ENCODE measurements at regions not wholly inside any gene's neighbourhood (a gene's known extent, or its start where the extent isn't known, plus 50 kb on each side); places are given as distances from the start of the nearest gene placed in this dataset.

DNA sequence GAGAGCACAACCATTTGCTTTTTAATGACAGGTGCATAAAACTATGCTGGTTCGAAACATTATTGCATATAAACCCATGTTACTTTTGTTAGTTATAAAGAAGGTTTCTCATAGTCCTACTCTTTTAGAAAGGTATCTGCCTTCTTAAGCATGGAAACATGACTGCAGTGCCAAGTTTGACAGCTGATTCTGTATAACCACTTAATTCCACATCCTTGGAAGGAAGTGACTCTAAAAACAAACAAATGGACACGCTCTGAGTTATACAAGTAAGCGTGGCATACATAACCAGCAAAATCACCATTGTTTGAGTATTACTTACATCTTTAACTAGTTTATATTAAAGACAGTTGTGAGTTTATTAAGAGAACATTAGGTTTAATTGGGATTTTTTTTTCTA is 125.0 kb upstream of the HDGFL1 start:
- H3K27ac ChIP-seq = no peak overlapping the region
- TF ChIP-seq, protein P1, sequence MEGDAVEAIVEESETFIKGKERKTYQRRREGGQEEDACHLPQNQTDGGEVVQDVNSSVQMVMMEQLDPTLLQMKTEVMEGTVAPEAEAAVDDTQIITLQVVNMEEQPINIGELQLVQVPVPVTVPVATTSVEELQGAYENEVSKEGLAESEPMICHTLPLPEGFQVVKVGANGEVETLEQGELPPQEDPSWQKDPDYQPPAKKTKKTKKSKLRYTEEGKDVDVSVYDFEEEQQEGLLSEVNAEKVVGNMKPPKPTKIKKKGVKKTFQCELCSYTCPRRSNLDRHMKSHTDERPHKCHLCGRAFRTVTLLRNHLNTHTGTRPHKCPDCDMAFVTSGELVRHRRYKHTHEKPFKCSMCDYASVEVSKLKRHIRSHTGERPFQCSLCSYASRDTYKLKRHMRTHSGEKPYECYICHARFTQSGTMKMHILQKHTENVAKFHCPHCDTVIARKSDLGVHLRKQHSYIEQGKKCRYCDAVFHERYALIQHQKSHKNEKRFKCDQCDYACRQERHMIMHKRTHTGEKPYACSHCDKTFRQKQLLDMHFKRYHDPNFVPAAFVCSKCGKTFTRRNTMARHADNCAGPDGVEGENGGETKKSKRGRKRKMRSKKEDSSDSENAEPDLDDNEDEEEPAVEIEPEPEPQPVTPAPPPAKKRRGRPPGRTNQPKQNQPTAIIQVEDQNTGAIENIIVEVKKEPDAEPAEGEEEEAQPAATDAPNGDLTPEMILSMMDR (IDR thresholded peaks at IDR 0.05) = no peak
- H3K4me1 ChIP-seq (ENCODE audit: control insufficient read depth in 1 of 2, insufficient read depth in 1 of 2, low read depth in 1 of 2, low read length in 1 of 2) = no peaks in the 10 kb centered on the region
- no peaks in the 10 kb centered on the region for H3K9me3 ChIP-seq
- no peaks in the 10 kb centered on the region for H3K36me3 ChIP-seq
- no peaks in the 10 kb centered on the region for H3K27me3 ChIP-seq
- no peak overlapping the region for H3K4me3 ChIP-seq (ENCODE audit: low read depth in 1 of 2, low read length in 1 of 2)

DNA sequence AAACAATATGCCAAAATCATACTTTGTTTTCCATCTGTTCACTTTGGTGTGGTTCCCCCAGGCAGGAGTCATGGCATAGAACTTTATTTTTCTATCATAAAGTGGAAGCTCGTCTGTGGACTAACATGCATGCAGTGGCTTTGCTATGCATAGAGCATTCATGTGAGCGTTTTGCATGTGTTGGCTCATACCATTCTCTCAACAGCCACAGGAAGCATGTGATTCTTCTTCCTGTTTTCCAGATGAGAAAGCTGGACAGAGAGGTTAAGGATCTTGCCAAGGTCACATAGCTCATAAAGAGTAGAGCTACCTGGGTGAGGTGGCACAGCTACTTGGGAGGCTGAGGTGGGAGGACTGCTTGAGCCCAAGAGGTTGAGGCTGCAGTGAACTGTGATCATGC is 123.4 kb upstream of the HDGFL1 start:
- H3K36me3 ChIP-seq = no peaks in the 10 kb centered on the region
- H3K27me3 ChIP-seq = no peaks in the 10 kb centered on the region
- no peak overlapping the region for H3K4me3 ChIP-seq (ENCODE audit: low read depth in 1 of 2, low read length in 1 of 2)
- TF ChIP-seq, protein P1 (IDR thresholded peaks at IDR 0.05) = no peak
- H3K4me1 ChIP-seq (ENCODE audit: control insufficient read depth in 1 of 2, insufficient read depth in 1 of 2, low read depth in 1 of 2, low read length in 1 of 2) = no peaks in the 10 kb centered on the region
- no peaks in the 10 kb centered on the region for H3K9me3 ChIP-seq
- H3K27ac ChIP-seq = no peak overlapping the region

DNA sequence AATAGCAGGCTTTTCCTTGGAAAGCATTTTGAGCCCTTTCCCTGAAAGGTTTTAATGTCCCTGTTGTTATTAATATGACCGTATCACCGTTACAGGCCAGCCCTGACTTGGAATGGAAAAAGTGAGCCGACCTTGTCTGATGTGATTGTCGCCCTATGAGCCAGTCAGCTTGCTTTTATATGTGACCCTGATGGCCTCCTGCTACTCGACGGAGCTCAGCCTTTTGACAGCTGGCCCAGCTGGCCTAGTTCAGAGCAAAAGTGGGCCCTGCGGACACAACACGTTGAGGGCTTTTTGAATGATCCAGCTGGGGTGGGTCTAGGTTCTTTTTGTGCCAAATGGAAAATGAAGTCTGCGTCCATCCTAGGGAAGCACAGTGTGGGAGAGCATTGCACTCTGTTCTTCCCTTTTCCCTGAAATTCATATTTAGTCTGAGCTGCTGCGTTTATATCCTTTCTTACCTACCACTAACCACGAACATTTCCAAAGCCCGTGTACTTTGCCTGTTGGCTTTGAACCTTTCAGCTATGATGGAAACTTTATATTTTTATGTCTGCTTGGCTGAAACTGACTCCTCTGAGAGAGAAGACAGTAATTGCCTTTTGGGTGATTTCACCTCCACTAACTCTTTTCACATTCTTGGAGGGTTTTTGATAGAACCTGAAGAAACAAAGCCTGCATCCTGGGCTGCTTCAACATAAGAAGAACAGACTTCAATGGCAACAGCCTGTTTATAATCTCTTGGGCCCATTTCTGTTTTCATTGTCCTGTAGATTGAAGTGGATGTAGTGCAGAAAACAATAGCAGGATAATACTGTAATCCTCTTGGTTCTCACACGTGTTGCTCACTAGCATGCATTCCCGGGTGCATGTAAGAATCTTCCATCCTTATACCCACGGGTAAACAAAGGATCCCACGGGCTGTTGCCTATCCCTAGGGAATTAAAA is 121.8 kb upstream of the HDGFL1 start:
- Histone ChIP-seq H3K9me3 (no peaks in the 10 kb centered on the region), H3K4me1 (ENCODE audit: control insufficient read depth in 1 of 2, insufficient read depth in 1 of 2, low read depth in 1 of 2, low read length in 1 of 2) (no peaks in the 10 kb centered on the region), H3K27me3 (no peaks in the 10 kb centered on the region), H3K27ac (no peak overlapping the region), H3K4me3 (ENCODE audit: low read depth in 1 of 2, low read length in 1 of 2) (no peak overlapping the region), H3K36me3 (no peaks in the 10 kb centered on the region)
- TF ChIP-seq, protein P1 (IDR thresholded peaks at IDR 0.05) = no peak

DNA sequence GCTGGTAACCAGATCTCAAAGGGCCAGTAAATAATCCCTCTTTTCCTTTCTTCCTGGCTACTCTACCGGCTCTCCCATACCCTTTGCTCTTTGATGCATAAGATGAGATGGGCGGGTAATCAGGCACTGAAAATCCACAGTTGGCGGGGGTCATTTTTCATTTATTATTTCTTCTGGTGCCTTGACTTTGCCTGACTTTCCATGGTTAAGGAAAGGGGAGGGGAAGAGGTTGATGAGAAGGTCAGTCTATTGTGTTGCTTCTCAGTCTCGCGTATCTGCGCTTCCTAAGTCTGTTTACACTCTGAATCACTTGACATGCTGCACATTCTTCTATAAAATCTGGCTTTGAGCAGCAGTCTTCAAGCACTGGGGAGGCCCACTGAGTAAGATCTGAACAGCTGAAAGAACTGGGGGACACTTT is 121.1 kb upstream of the HDGFL1 start:
- H3K9me3 ChIP-seq = no peaks in the 10 kb centered on the region
- no peaks in the 10 kb centered on the region for H3K4me1 ChIP-seq (ENCODE audit: control insufficient read depth in 1 of 2, insufficient read depth in 1 of 2, low read depth in 1 of 2, low read length in 1 of 2)
- TF ChIP-seq, protein P1 (IDR thresholded peaks at IDR 0.05) = no peak
- H3K27me3 ChIP-seq = no peaks in the 10 kb centered on the region
- no peak overlapping the region for H3K4me3 ChIP-seq (ENCODE audit: low read depth in 1 of 2, low read length in 1 of 2)
- no peaks in the 10 kb centered on the region for H3K36me3 ChIP-seq
- no peak overlapping the region for H3K27ac ChIP-seq

DNA sequence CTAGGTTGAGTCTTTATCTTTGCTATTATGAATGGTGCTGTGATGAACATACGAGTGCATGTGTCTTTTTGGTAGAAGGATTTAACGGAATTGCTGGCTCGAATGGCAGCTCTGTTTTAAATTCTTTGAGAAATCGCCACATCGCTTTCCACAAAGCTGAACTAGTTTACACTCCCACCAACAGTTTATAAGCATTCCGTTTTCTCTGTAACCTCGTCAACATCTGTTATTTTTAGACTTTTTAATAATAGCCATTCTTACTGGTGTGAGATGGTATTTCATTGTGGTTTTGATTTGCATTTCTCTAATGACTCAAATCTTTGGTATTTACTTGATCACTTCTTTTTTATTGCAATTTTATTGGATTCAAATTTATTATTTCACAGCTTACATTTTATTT is 117.4 kb upstream of the HDGFL1 start:
- no peak overlapping the region for H3K4me3 ChIP-seq (ENCODE audit: low read depth in 1 of 2, low read length in 1 of 2)
- H3K27ac ChIP-seq = no peak overlapping the region
- no peaks in the 10 kb centered on the region for H3K27me3 ChIP-seq
- TF ChIP-seq, protein P1 (IDR thresholded peaks at IDR 0.05) = no peak
- no peaks in the 10 kb centered on the region for H3K36me3 ChIP-seq
- no peaks in the 10 kb centered on the region for H3K4me1 ChIP-seq (ENCODE audit: control insufficient read depth in 1 of 2, insufficient read depth in 1 of 2, low read depth in 1 of 2, low read length in 1 of 2)
- no peaks in the 10 kb centered on the region for H3K9me3 ChIP-seq
